Ovary (tissue), 3 donors: ENCODE measurements at regions not wholly inside any gene's neighbourhood (a gene's known extent, or its start where the extent isn't known, plus 50 kb on each side); places are given as distances from the start of the nearest gene placed in this dataset.

ENCODE experiments used
- CTCF ChIP-seq, 3 donors: fragments of 450-650 bp in 2 of 3; fragments of 200-600 bp in 1 of 3; IDR thresholded peaks; one replicate each; pipeline versions ENCODE4 v1.5.1 to v1.8.0; 2016 to 2022; ENCODE audit warnings: antibody characterized with exemption in 3 of 3, mild to moderate bottlenecking in 1 of 3
- EP300 ChIP-seq: sonication (generic); formaldehyde crosslinking; IDR thresholded peaks from one replicate; pipeline ENCODE4 v1.6.1; 2017; ENCODE audit warnings: antibody characterized with exemption
- POLR2A ChIP-seq: fragments of 450-650 bp; IDR thresholded peaks from one replicate; pipeline ENCODE4 v1.6.1; 2017; ENCODE audit warnings: antibody characterized with exemption, mild to moderate bottlenecking, moderate library complexity
- donor health status: DM: no; HTN: no; CAD: no.

- no peak for TF ChIP-seq CTCF (IDR thresholded peaks at IDR 0.05)
- no peak for TF ChIP-seq POLR2A
- no peak for TF ChIP-seq EP300
These were observed 93.9 kb upstream of the DIO3 start for GRCh38 chr14:101467181-101467926.
